Transverse colon (tissue), 4 donors: ENCODE measurements at regions not wholly inside any gene's neighbourhood (a gene's known extent, or its start where the extent isn't known, plus 50 kb on each side); places are given as distances from the start of the nearest gene placed in this dataset.

Source experiments
- CTCF ChIP-seq, 5 experiments: fragments of 200-600 bp in 3 of 5; fragments of 450-650 bp in 2 of 5; sonication (generic) in 3 of 5; IDR thresholded peaks; 1 replicate in 2 of 5; 2 replicates in 3 of 5; pipeline ENCODE4 v1.5.1; 2016 to 2017; ENCODE audit warnings: antibody characterized with exemption in 5 of 5, inconsistent platforms in 3 of 5, mild to moderate bottlenecking in 2 of 5, moderate library complexity in 1 of 5
- EP300 ChIP-seq: sonication (generic); formaldehyde crosslinking; IDR thresholded peaks from one replicate; pipeline ENCODE4 v1.6.1; 2017; ENCODE audit warnings: antibody characterized with exemption, low read depth
- POLR2A ChIP-seq: fragments of 450-650 bp; IDR thresholded peaks from one replicate; pipeline ENCODE4 v1.6.1; 2016; ENCODE audit warnings: antibody characterized with exemption, mild to moderate bottlenecking, moderate library complexity
- POLR2AphosphoS5 ChIP-seq, 3 donors: sonication (generic); formaldehyde crosslinking; IDR thresholded peaks; one replicate each; pipeline ENCODE4 v1.6.1; 2016; ENCODE audit warnings: antibody characterized with exemption in 3 of 3

- TF ChIP-seq POLR2AphosphoS5 (IDR thresholded peaks at IDR 0.05) (no peak), CTCF (IDR thresholded peaks at IDR 0.05) (no peak), POLR2A (no peak), EP300 (no peak)
Observed at GRCh38 chr6:90677440-90677839, 90.6 kb upstream of the MAP3K7 start.
